Endodermal cell (in vitro differentiated cells): ENCODE measurements at regions not wholly inside any gene's neighbourhood (a gene's known extent, or its start where the extent isn't known, plus 50 kb on each side); places are given as distances from the start of the nearest gene placed in this dataset.
A peak's percentile ranks its signal among the peaks of the same experiment; 100 is the strongest.

Experiments used
- DNase-seq: peaks from one replicate; pipeline ENCODE4 v3.0.0-alpha.2; 2017
- H3K27ac ChIP-seq: 2 replicates; pipeline ENCODE4 v1.5.1; 2013; ENCODE audit warnings: mild to moderate bottlenecking, low read depth, low read length, moderate library complexity
- H3K27me3 ChIP-seq: 2 replicates; pipeline ENCODE4 v1.6.1; 2013; ENCODE audit warnings: mild to moderate bottlenecking, low read length, moderate library complexity; ENCODE audit not compliant: insufficient read depth, control insufficient read depth, poor library complexity, severe bottlenecking
- H3K36me3 ChIP-seq: 2 replicates; pipeline ENCODE4 v1.7.0; 2013; ENCODE audit warnings: mild to moderate bottlenecking, low read length, moderate library complexity; ENCODE audit not compliant: control insufficient read depth, insufficient read depth
- H3K4me1 ChIP-seq: one replicate; pipeline ENCODE4 v1.7.0; 2013; ENCODE audit warnings: low read length; ENCODE audit not compliant: control insufficient read depth, insufficient read depth
- H3K4me3 ChIP-seq: 2 replicates; pipeline ENCODE4 v1.5.1; 2013; ENCODE audit warnings: mild to moderate bottlenecking, low read length, moderate library complexity
- H3K9ac ChIP-seq: 2 replicates; pipeline ENCODE4 v1.6.1; 2013; ENCODE audit warnings: mild to moderate bottlenecking, low read length, moderate library complexity; ENCODE audit not compliant: poor library complexity, severe bottlenecking; ENCODE audit errors: extremely low read depth
- H3K9me3 ChIP-seq: 2 replicates; pipeline ENCODE4 v1.6.1; 2013; ENCODE audit warnings: mild to moderate bottlenecking, low read length, moderate library complexity; ENCODE audit not compliant: control insufficient read depth
- H3K27ac Mint-ChIP-seq: 2 replicates; pipeline ENCODE4 v1.8.0; 2020; ENCODE audit warnings: mixed read lengths
- H3K27me3 Mint-ChIP-seq: 2 replicates; pipeline ENCODE4 v1.8.0; 2021; ENCODE audit warnings: mild to moderate bottlenecking, mixed read lengths; ENCODE audit not compliant: insufficient read depth
- H3K36me3 Mint-ChIP-seq: 2 replicates; pipeline ENCODE4 v1.8.0; 2020; ENCODE audit warnings: low read depth, mixed read lengths
- H3K4me1 Mint-ChIP-seq: 2 replicates; pipeline ENCODE4 v1.8.0; 2020; ENCODE audit warnings: mixed read lengths
- H3K4me3 Mint-ChIP-seq: 2 replicates; pipeline ENCODE4 v1.8.0; 2020; ENCODE audit warnings: mild to moderate bottlenecking, moderate library complexity, mixed read lengths
- H3K9me3 Mint-ChIP-seq: 2 replicates; pipeline ENCODE4 v1.8.0; 2020; ENCODE audit warnings: mild to moderate bottlenecking, mixed read lengths
- WGBS, 2 experiments: methylation state at CpG; one replicate each; pipeline versions ENCODE4 v1.1.5 to v1.1.7; 2013; ENCODE audit warnings: missing lambda C conversion rate in 2 of 2, mixed read lengths in 1 of 2; ENCODE audit not compliant: insufficient coverage in 1 of 2, insufficient read length in 1 of 2; 5-methylcytosine and 5-hydroxymethylcytosine counted together
- TF ChIP-seq, protein P1 (sequence below): fragments of 200-600 bp; sonication (generic); conservative IDR thresholded peaks from 2 replicates; pipeline ENCODE4 v1.5.0; 2021; ENCODE audit warnings: antibody characterized with exemption, mild to moderate bottlenecking

DNA sequence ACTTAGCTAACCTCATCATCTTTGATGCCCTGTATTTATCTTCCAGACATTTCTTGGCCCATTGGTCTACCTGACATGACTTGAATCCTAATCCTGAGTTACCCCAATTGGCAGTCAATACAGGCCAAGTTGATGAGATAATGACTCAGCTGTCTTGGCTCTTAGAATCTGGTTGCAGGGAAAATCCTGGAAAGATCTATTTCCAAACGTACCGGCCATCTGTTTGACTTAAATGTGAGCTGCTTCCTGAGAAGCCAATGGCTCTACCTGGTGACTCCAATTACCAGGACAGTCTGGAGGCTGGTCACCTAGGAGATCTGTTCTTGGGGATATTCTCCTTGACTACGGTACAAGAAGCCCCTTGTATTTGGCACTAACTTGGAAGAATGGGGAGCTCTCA lies 475.2 kb upstream of the BRINP1 start:
- Histone ChIP-seq H3K9me3 (peaks cover 9% of the 10 kb centered on the region), H3K36me3 (no peaks in the 10 kb centered on the region), H3K4me3 (no peak overlapping the region), H3K4me1 (peaks cover 3% of the 10 kb centered on the region), H3K27ac (no peak overlapping the region), H3K27me3 (no peaks in the 10 kb centered on the region), H3K9ac (no peak overlapping the region)
- peaks cover 2% of the 10 kb centered on the region for H3K36me3 Mint-ChIP-seq
- H3K9me3 Mint-ChIP-seq, result peaks cover 14% of the 10 kb centered on the region
- H3K4me3 Mint-ChIP-seq, result no peak overlapping the region
- TF ChIP-seq, protein P1, sequence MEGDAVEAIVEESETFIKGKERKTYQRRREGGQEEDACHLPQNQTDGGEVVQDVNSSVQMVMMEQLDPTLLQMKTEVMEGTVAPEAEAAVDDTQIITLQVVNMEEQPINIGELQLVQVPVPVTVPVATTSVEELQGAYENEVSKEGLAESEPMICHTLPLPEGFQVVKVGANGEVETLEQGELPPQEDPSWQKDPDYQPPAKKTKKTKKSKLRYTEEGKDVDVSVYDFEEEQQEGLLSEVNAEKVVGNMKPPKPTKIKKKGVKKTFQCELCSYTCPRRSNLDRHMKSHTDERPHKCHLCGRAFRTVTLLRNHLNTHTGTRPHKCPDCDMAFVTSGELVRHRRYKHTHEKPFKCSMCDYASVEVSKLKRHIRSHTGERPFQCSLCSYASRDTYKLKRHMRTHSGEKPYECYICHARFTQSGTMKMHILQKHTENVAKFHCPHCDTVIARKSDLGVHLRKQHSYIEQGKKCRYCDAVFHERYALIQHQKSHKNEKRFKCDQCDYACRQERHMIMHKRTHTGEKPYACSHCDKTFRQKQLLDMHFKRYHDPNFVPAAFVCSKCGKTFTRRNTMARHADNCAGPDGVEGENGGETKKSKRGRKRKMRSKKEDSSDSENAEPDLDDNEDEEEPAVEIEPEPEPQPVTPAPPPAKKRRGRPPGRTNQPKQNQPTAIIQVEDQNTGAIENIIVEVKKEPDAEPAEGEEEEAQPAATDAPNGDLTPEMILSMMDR, result no peak
- peaks cover 23% of the 10 kb centered on the region for H3K4me1 Mint-ChIP-seq
- H3K27ac Mint-ChIP-seq, result no peak overlapping the region
- H3K27me3 Mint-ChIP-seq, result peaks cover 2% of the 10 kb centered on the region
- DNase-seq, result no peak
- 89 to 93% methylated on average over 2 to 3 of the region's 3 CpGs for WGBS, 2 experiments

DNA sequence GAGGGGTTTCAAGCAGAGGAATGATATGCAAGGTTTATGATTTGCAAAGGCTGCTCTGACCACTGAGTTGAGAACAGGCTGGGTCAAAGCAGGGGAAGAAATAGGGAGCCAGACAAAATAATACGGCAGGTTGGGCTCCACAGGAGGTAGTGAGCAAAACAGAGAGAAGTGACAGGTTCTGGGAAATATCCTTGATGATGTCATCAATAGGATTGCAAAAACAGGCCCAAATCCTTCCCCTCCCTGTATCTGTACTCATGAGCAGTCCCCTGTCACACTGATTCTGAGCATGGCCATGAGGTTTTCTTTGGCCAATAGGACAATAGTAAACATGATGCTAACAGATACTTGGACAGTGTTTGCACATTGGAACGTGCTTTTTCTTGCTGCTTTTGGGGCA lies 471.8 kb upstream of the BRINP1 start:
- H3K4me3 Mint-ChIP-seq, result no peak overlapping the region
- Histone ChIP-seq H3K9ac (no peak overlapping the region), H3K4me3 (no peak overlapping the region), H3K9me3 (peaks cover 3% of the 10 kb centered on the region), H3K36me3 (no peaks in the 10 kb centered on the region), H3K27ac (no peak overlapping the region), H3K27me3 (no peaks in the 10 kb centered on the region), H3K4me1 (peaks cover 3% of the 10 kb centered on the region)
- no peak overlapping the region for H3K27ac Mint-ChIP-seq
- no peaks in the 10 kb centered on the region for H3K36me3 Mint-ChIP-seq
- no peaks in the 10 kb centered on the region for H3K9me3 Mint-ChIP-seq
- TF ChIP-seq, protein P1, result no peak
- DNase-seq, result no peak
- no peaks in the 10 kb centered on the region for H3K27me3 Mint-ChIP-seq
- H3K4me1 Mint-ChIP-seq, result peaks cover 29% of the 10 kb centered on the region
- 89 to 100% methylated on average over 2 of the region's 2 CpGs for WGBS, 2 experiments

DNA sequence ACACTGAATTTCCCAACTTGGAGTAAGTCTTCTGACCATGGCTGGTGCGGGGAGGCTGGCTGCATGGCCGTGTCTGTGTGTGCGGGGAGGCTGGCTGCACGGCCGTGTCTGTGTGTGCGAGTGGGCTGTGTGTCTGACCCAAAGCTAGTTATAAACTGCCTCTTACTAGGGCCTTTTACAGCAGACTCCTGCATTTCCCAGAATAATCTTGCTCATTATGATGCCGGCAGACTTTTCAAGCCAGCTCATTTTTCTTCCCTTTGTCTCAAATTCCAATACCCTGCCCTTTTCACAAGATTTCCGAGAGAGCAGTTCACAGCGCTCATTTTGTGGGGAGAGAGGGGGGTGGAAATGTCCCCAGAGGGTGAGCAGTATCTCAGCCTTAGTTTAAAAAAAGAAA lies 470.7 kb upstream of the BRINP1 start:
- Mint-ChIP-seq H3K36me3 (no peaks in the 10 kb centered on the region), H3K9me3 (no peaks in the 10 kb centered on the region), H3K4me3 (no peak overlapping the region), H3K4me1 (peaks cover 33% of the 10 kb centered on the region), H3K27me3 (no peaks in the 10 kb centered on the region), H3K27ac (peak overlapping the region; percentile 10)
- TF ChIP-seq, protein P1, result no peak
- Histone ChIP-seq H3K9ac (no peak overlapping the region), H3K27me3 (no peaks in the 10 kb centered on the region), H3K27ac (peak overlapping the region; percentile 67), H3K36me3 (no peaks in the 10 kb centered on the region), H3K4me1 (peaks cover 7% of the 10 kb centered on the region), H3K4me3 (no peak overlapping the region), H3K9me3 (peaks cover 3% of the 10 kb centered on the region)
- DNase-seq, result no peak
- 70 to 89% methylated on average over 3 to 9 of the region's 9 CpGs for WGBS, 2 experiments
